ENCODE measurements at regions not wholly inside any gene's neighbourhood (a gene's known extent, or its start where the extent isn't known, plus 50 kb on each side); places are given as distances from the start of the nearest gene placed in this dataset.

DNA sequence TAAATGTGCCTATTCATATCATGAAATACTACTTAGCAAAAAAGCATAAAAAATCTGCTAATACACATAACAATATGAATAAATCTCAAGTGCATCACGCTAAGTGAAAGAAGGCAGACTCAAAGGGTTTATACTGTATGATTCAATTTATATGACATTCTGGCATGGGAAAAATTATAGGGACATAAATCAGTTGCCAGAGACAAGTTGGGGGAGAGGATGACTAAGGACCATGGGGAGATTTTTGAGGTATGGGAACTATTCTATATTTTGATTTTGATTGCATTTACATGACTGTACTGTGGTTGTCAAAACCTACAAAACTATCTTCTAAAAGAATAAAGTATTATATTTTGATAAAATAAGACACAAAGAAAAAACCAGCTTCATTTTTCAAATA is 650.3 kb upstream of the NR5A2 start:
- intact Hi-C loops (cut with DNase I), result no loop called here
- no peak for DNase-seq
- Histone ChIP-seq H3K4me1 (no peaks in the 10 kb centered on the region), H3K27ac (no peak overlapping the region), H3K36me3 (no peaks in the 10 kb centered on the region), H3K9me3 (no peaks in the 10 kb centered on the region), H3K27me3 (no peaks in the 10 kb centered on the region), H3K4me3 (no peak overlapping the region), H3K9ac (ENCODE audit: low read depth in 2 of 2, low read length in 2 of 2) (no peak overlapping the region)
- TF ChIP-seq, protein P1, sequence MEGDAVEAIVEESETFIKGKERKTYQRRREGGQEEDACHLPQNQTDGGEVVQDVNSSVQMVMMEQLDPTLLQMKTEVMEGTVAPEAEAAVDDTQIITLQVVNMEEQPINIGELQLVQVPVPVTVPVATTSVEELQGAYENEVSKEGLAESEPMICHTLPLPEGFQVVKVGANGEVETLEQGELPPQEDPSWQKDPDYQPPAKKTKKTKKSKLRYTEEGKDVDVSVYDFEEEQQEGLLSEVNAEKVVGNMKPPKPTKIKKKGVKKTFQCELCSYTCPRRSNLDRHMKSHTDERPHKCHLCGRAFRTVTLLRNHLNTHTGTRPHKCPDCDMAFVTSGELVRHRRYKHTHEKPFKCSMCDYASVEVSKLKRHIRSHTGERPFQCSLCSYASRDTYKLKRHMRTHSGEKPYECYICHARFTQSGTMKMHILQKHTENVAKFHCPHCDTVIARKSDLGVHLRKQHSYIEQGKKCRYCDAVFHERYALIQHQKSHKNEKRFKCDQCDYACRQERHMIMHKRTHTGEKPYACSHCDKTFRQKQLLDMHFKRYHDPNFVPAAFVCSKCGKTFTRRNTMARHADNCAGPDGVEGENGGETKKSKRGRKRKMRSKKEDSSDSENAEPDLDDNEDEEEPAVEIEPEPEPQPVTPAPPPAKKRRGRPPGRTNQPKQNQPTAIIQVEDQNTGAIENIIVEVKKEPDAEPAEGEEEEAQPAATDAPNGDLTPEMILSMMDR (IDR thresholded peaks at IDR 0.05), result no peak

DNA sequence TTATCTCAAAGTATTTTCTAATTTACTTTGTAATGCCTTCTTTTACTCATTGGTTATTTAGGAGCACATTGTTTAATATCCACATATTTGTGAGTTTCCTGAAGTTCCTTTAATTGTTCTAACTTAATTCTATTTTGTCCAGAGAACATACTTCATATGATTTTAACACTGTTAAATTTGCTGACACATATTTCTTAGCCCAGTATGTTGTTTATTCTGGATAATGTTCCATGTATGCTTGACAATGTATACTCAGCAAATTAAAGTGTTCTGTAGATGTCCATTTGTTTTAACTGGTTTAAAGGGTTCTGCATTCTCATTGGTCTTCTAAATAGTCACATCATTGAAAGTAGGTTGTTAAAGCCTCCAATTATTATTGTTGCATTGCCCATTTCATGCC is 643.7 kb upstream of the NR5A2 start:
- TF ChIP-seq, protein P1 (IDR thresholded peaks at IDR 0.05), result no peak
- Histone ChIP-seq H3K9me3 (no peaks in the 10 kb centered on the region), H3K36me3 (no peaks in the 10 kb centered on the region), H3K9ac (ENCODE audit: low read depth in 2 of 2, low read length in 2 of 2) (no peak overlapping the region), H3K4me3 (no peak overlapping the region), H3K27ac (no peak overlapping the region), H3K27me3 (no peaks in the 10 kb centered on the region), H3K4me1 (no peaks in the 10 kb centered on the region)
- intact Hi-C loops (cut with DNase I), result no loop called here
- no peak for DNase-seq

DNA sequence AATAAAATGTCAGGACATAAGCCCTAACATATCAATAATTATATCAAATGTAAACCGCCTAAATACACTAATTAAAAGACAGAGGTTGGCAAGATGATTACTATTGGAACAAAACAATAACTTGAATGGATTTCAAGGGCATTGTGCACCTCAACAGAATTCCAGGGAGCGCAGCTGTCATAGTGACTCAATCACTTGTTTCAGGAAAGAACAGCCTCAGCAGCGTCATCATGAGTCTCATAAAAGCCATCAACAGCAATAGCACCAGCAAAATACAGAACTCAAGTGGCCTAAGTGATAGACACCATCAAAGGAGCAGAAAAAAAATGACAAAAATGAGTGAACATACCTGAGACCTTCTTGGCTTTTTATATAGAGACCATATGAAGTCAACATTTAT is 632.7 kb upstream of the NR5A2 start:
- H3K9ac ChIP-seq (ENCODE audit: low read depth in 2 of 2, low read length in 2 of 2), result no peak overlapping the region
- no peak overlapping the region for H3K4me3 ChIP-seq
- no peaks in the 10 kb centered on the region for H3K27me3 ChIP-seq
- no peaks in the 10 kb centered on the region for H3K36me3 ChIP-seq
- no peaks in the 10 kb centered on the region for H3K4me1 ChIP-seq
- no peak overlapping the region for H3K27ac ChIP-seq
- no peaks in the 10 kb centered on the region for H3K9me3 ChIP-seq
- DNase-seq, result no peak
- TF ChIP-seq, protein P1 (IDR thresholded peaks at IDR 0.05), result no peak
- intact Hi-C loops (cut with DNase I), result no loop called here

DNA sequence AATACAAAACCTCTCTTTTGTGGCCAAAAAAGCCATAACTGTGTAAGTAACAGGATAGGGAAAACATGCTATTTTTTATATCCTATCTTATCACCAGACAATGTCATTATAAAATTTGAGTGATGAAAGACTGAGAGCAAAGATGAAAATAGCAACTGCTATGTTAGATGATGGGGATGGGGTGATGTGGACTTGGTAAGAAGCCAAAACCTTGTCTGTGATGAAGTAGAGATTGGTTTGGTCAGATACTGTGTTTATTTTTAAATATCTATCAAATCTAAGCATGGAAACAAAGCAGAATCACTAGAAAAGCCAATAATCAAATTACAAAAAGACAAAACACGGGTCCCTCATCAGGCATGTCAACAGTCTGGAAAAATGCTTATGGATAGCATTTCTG is 631.1 kb upstream of the NR5A2 start:
- Histone ChIP-seq H3K9me3 (no peaks in the 10 kb centered on the region), H3K9ac (ENCODE audit: low read depth in 2 of 2, low read length in 2 of 2) (no peak overlapping the region), H3K36me3 (no peaks in the 10 kb centered on the region), H3K27me3 (no peaks in the 10 kb centered on the region), H3K4me3 (no peak overlapping the region), H3K27ac (no peak overlapping the region), H3K4me1 (no peaks in the 10 kb centered on the region)
- DNase-seq, result no peak
- TF ChIP-seq, protein P1 (IDR thresholded peaks at IDR 0.05), result no peak
- intact Hi-C loops (cut with DNase I), result no loop called here

DNA sequence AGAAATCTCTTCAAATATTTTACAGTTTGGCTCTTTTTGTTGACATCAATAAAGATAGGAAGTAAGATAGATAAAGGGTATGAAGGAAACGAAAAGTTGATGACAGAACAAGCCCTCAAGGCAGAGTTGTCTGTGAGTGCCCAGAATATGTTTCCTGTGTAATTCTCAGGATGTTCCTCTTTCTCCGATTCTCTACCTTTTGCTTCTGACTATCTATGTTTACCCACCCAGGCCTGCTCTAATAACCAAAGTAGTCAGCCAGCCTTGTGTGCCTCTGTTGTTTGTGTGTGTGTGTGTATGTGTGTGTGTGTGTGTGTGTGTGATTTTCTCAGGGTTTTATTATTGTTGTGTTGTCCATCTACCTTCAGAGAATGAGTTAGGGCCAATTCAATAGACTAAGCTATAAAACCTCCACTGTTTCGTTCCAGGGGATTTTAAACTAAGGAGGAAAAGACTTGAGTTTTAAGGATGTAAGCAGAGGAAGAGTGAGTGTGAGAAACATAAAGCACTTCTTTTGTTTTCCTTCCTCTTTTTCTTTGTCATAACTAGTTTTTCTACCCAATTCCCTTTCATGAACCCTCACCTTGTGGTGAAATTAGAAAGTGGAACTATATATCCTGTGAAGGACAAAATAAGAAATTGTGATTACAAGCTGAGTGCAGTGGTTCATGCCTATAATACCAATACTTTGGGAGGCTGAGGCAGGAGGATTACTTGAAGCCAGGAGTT is 627.4 kb upstream of the NR5A2 start:
- H3K4me1 ChIP-seq, result no peaks in the 10 kb centered on the region
- H3K9ac ChIP-seq (ENCODE audit: low read depth in 2 of 2, low read length in 2 of 2), result no peak overlapping the region
- no peaks in the 10 kb centered on the region for H3K9me3 ChIP-seq
- H3K36me3 ChIP-seq, result no peaks in the 10 kb centered on the region
- intact Hi-C loops (cut with DNase I), result no loop called here
- H3K27me3 ChIP-seq, result no peaks in the 10 kb centered on the region
- H3K4me3 ChIP-seq, result no peak overlapping the region
- DNase-seq, result no peak
- TF ChIP-seq, protein P1 (IDR thresholded peaks at IDR 0.05), result no peak
- H3K27ac ChIP-seq, result no peak overlapping the region

Measured in colonic mucosa (tissue), 4 donors.